WERI-Rb-1 (cell line): ENCODE measurements at regions not wholly inside any gene's neighbourhood (a gene's known extent, or its start where the extent isn't known, plus 50 kb on each side); places are given as distances from the start of the nearest gene placed in this dataset.

ENCODE experiments used
- DNase-seq: peaks from one replicate; pipeline ENCODE4 v3.0.0-alpha.2; 2020
- H3K27ac ChIP-seq: fragments of 250-450 bp; sonication (Bioruptor Pico); 2 replicates; pipeline ENCODE4 v1.5.1; 2020; ENCODE audit warnings: mild to moderate bottlenecking, moderate library complexity
- H3K27me3 ChIP-seq: fragments of 250-450 bp; sonication (Bioruptor Pico); 2 replicates; pipeline ENCODE4 v1.5.1; 2021; ENCODE audit warnings: mild to moderate bottlenecking, low read depth, moderate library complexity; ENCODE audit not compliant: insufficient read depth, severe bottlenecking
- H3K36me3 ChIP-seq: fragments of 250-450 bp; sonication (Bioruptor Pico); 2 replicates; pipeline ENCODE4 v1.5.1; 2020; ENCODE audit warnings: mild to moderate bottlenecking, moderate library complexity
- H3K4me3 ChIP-seq: 2 replicates; pipeline ENCODE4 v1.5.1; 2011; ENCODE audit warnings: low read depth, mild to moderate bottlenecking, control low read depth, low read length
- H3K9me3 ChIP-seq: fragments of 250-450 bp; sonication (Bioruptor Pico); 2 replicates; pipeline ENCODE4 v1.5.1; 2021; ENCODE audit warnings: mild to moderate bottlenecking, moderate library complexity; ENCODE audit not compliant: severe bottlenecking
- TF ChIP-seq, protein P1 (sequence below): IDR thresholded peaks from 2 replicates; pipeline ENCODE4 v1.5.1; 2011; ENCODE audit warnings: low read depth, mild to moderate bottlenecking, control low read depth, inconsistent platforms, low read length

DNA sequence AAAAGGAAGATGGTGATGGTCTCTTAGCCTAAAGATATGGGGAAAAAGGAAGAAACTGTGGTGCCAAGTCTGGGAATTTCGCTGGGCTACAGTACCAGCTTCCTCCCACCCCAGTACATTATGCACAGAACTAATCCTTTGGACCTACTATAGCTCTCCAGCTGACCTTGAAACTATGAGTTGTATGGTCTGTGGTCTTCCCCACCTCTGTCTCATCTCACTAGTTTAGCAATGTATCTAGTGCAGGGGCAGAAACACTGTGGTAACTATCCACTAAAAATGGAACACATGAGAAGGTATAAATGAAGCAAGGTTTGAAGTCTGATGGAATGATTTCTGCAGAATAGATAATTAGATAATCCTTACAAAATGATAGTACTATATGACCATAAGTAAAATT, 190.4 kb upstream of the CCDC150 start:
- Histone ChIP-seq H3K27me3 (no peaks in the 10 kb centered on the region), H3K27ac (no peak overlapping the region), H3K4me3 (no peak overlapping the region), H3K9me3 (no peaks in the 10 kb centered on the region), H3K36me3 (no peaks in the 10 kb centered on the region)
- TF ChIP-seq, protein P1, sequence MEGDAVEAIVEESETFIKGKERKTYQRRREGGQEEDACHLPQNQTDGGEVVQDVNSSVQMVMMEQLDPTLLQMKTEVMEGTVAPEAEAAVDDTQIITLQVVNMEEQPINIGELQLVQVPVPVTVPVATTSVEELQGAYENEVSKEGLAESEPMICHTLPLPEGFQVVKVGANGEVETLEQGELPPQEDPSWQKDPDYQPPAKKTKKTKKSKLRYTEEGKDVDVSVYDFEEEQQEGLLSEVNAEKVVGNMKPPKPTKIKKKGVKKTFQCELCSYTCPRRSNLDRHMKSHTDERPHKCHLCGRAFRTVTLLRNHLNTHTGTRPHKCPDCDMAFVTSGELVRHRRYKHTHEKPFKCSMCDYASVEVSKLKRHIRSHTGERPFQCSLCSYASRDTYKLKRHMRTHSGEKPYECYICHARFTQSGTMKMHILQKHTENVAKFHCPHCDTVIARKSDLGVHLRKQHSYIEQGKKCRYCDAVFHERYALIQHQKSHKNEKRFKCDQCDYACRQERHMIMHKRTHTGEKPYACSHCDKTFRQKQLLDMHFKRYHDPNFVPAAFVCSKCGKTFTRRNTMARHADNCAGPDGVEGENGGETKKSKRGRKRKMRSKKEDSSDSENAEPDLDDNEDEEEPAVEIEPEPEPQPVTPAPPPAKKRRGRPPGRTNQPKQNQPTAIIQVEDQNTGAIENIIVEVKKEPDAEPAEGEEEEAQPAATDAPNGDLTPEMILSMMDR: no peak
- DNase-seq: no peak

GRCh38 chr2:196452758-196453157, 186.8 kb upstream of the CCDC150 start:
- Histone ChIP-seq H3K36me3 (no peaks in the 10 kb centered on the region), H3K9me3 (no peaks in the 10 kb centered on the region), H3K27ac (no peak overlapping the region), H3K27me3 (no peaks in the 10 kb centered on the region), H3K4me3 (no peak overlapping the region)
- TF ChIP-seq, protein P1: no peak
- DNase-seq: no peak

DNA sequence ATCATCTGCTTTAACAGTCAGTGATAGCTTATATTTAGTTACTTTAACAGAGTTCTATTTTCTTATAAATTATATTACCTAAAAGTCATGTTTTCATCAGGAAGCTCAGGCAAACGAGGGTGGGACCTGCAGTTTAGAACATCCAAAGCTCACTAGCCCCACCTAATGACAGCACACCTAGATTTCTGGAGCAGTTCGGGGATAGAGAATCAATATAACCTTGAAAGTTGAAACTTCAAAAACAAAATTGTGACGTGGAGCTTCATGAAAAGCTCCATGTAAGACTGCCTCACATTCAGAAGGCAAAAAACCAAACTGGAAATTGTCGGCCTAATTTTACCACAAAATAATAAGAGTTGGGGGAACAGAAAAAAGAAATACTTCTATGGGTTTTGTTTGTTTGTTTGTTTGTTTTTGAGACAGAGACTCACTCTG, 185.9 kb upstream of the CCDC150 start:
- DNase-seq: peak; percentile 50
- H3K27ac ChIP-seq: no peak overlapping the region
- H3K36me3 ChIP-seq: no peaks in the 10 kb centered on the region
- no peaks in the 10 kb centered on the region for H3K27me3 ChIP-seq
- no peak overlapping the region for H3K4me3 ChIP-seq
- TF ChIP-seq, protein P1: peak; percentile 54
- no peaks in the 10 kb centered on the region for H3K9me3 ChIP-seq

GRCh38 chr2:196454492-196454891, 185.0 kb upstream of the CCDC150 start:
- Histone ChIP-seq H3K36me3 (no peaks in the 10 kb centered on the region), H3K9me3 (no peaks in the 10 kb centered on the region), H3K27ac (no peak overlapping the region), H3K4me3 (no peak overlapping the region), H3K27me3 (no peaks in the 10 kb centered on the region)
- TF ChIP-seq, protein P1: no peak
- no peak for DNase-seq

- H3K9me3 ChIP-seq: peaks cover 4% of the 10 kb centered on the region
- H3K36me3 ChIP-seq: no peaks in the 10 kb centered on the region
- no peak overlapping the region for H3K27ac ChIP-seq
- no peaks in the 10 kb centered on the region for H3K27me3 ChIP-seq
- TF ChIP-seq, protein P1: no peak
- no peak for DNase-seq
- no peak overlapping the region for H3K4me3 ChIP-seq
Observed at GRCh38 chr2:196459539-196459938, 180.0 kb upstream of the CCDC150 start.

GRCh38 chr2:196463706-196464105, 175.8 kb upstream of the CCDC150 start:
- no peaks in the 10 kb centered on the region for H3K27me3 ChIP-seq
- TF ChIP-seq, protein P1: no peak
- no peak for DNase-seq

More at GRCh38 chr2:196463706-196464105, 175.8 kb upstream of the CCDC150 start:
- Histone ChIP-seq H3K9me3 (peaks cover 4% of the 10 kb centered on the region), H3K27ac (no peak overlapping the region), H3K36me3 (no peaks in the 10 kb centered on the region), H3K4me3 (no peak overlapping the region)
